ENCODE measurements at regions not wholly inside any gene's neighbourhood (a gene's known extent, or its start where the extent isn't known, plus 50 kb on each side); places are given as distances from the start of the nearest gene placed in this dataset.

GRCh38 chr5:50964746-50965653 lies 298.6 kb downstream of the PARP8 start:
- no peak for FAIRE-seq

DNA sequence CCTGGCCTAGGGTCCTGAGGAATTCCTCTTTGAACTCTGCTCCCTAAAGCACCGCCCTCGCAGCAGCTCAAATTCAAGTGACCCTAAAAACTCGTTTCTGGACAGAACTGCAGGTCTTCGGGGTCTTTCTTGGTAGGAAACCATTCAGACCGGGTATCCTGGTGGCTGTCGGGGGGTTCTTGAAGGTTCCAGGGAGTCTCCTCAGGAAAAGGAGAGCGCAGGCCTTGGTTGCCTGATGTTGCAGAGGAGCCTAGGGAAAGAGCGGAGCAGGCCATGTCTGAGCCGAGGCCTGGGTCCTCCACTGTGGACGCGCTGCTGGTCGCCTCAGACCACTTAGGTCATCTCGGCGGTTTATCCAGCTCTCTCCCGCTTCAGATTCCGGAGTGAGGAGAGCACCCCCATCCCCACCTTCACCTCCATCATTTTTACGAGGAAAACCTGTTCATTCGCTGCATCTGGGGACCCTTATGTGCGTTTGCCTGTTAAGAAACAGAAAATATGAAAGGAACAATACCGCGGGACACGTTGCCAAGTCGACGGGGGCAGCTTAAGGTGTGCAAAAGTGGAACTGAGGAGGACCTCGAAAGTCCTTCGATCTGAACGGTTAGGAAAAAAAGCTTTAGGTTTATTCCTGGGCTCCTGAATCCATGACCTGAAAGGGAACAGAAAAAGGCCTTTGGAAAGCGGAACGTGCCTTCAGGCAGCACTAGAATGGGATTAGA lies 299.4 kb downstream of the PARP8 start:
- no peak for FAIRE-seq

DNA sequence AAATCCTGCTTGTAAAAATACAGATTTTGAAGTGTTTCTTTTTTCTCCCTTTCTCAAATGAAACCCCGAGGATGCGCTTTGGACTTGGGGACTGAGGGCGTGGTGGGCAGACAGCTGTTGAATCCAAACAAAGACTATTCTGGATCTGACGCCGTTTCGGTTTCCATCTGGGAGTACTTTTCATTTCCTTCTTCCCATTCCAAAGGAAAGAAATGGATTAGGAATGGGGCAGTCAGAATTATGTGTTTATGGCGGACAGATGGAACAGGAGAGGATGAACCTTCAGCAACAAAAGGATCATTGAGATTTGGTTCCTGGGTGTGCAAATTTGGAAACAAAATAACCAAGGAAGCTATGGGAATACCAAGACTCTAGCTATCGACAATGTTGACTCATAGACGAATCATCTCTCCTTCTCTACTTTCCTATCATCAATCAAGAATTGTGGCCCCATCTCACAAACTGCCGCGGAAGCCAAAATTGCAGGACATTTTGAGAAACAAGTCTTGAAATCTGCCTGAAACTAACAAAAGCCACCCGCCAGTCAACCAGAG lies 300.6 kb downstream of the PARP8 start:
- FAIRE-seq: no peak

DNA sequence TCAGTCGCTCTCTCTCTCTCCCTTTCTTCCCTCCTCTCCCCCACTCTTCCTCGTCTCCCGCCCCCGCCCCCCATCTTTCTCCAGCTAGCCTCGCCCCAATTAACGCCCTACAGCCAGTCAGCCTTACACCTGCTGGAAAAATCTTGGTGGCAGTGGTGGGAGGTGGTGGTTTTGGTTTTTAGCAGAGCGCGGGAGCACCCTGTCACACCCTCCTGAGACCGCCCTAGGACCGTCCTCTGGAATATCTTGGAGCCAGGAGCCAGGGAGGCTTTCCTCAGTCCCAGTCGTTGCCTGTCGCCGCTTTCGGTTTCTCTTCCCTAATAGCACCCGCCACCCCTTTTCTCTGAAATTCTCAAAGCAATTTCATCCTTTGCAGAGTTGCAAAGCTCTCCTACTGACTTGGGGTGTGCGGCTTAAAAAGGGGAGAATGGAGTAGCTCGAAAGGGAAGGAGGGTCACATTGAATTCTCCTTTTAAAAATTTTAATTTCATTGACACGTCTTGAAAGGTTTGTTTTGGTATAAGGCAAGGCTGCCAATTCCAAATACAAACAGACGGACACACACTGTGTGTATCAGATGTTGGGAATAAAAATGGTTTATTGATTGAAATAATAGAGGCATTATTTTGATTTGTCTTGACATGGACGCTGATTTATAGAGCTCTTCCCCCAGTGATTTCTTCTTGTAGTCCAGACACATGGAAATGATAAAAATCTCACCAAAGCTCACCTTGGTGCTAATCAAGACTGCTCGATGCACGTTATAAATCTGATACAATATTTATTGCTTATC lies 301.3 kb downstream of the PARP8 start:
- no peak for FAIRE-seq

GRCh38 chr5:50968356-50969149 lies 302.1 kb downstream of the PARP8 start:
- no peak for FAIRE-seq

DNA sequence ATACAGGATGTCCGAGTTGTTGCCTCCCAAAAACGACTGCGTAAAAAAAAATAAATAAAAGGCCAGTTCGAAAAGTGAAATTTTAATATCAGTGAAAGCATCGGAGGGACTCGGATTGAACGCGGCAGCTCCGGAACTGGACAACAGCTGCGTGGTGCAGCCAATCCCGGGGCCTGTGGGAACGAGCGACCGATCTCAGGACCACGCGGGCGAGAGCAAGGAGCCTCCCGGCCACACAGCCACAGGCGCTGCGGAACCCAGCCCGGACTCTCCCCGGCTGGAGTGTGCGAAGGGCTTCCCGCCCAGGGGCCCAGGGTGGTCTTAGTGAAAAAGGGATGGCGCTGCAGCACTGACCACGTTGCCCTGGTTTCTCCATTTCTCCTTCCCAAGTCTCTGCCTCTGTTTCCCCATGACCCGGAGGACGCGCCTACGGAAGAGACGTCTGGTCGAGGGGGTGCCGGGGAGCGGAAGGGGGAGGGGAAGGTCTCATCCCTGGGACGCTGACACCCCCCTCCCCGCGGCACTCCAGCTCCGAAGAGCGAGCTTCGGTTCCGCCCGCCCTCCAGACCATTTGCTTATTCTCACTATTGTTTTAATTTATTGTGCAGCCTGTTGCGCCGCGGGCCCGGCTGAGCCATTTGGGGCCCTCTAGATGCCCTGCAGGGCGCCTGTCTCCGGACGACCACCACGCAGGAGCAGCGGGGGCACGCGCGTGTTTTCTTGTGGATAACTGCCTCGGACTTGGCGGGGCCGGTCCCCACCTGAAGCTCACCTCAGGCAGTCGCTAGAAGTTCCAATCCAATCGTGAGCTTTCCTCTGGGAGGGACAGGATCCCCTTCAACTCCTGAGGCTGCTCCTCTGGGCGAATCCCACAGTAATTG lies 303.0 kb downstream of the PARP8 start:
- no peak for FAIRE-seq

DNA sequence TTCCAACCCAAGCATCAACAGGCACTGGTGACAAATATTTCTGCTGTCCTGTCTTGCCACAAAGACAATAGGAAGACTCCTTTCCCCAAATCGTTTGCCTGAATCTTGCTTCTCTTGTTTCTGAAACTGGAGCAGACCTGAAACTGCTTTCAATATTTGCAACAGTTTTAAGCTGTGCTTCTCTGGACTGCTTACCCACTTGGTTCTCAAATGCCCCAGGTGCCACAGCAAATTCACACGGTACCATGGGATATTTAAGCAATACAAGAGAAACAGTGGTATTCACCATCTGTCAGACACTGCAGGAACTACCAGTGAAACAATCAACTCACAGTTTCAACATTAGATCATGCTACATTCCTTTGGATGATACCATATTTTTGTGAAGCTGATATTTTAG lies 309.4 kb downstream of the PARP8 start:
- FAIRE-seq: no peak

- FAIRE-seq: no peak
Measured at GRCh38 chr5:50978924-50979323, 312.5 kb downstream of the PARP8 start.

GRCh38 chr5:50984640-50985039 lies 318.2 kb downstream of the PARP8 start:
- no peak for FAIRE-seq

- FAIRE-seq: no peak
Measured at GRCh38 chr5:50990296-50990924, 324.0 kb downstream of the PARP8 start.

GRCh38 chr5:50995285-50995942 lies 329.0 kb downstream of the PARP8 start:
- FAIRE-seq: no peak

GRCh38 chr5:51001227-51001923 lies 334.9 kb downstream of the PARP8 start:
- FAIRE-seq: no peak

- no peak for FAIRE-seq
Measured at GRCh38 chr5:51002368-51002767, 335.9 kb downstream of the PARP8 start.

GRCh38 chr5:51013036-51013435 lies 346.6 kb downstream of the PARP8 start:
- FAIRE-seq: no peak

DNA sequence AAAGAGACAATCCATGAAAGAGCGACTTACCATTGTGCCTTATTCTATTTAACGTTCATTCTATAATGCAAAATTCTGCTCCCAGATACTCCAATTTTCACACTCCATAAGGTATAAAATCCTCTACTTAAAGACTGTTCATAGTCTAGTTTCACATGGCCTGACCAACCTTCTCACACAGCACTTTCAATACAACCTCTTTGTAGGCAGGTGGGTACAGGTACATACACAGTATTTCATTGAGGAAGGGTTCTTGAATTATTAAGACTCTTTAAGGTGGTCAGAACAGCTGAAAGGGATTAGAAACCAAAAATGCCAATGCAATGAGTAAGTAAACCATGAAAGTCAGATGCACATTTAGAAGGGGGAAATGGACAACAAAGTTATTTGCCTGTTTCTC lies 352.0 kb downstream of the PARP8 start:
- FAIRE-seq: no peak

DNA sequence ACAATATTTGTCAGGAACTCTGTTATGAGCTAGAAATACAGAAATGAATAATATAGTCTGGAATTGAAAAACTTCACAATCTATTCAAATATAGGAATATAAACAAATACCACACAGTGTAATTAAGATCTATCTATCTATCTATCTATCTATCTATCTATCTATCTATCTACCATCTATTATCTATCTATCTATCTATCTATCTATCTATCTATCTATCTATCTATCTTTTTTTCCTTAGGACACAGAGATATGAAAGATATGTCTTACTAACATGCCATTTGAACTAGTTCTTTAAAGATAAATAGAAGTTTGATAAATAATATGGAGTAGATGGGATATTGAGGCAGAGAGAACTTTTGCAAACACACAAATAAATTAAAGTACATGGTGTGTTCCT lies 357.8 kb downstream of the PARP8 start:
- FAIRE-seq: no peak

GRCh38 chr5:51027271-51027670 lies 356.0 kb upstream of the ISL1 start:
- FAIRE-seq: no peak

- FAIRE-seq: no peak
Measured at GRCh38 chr5:51028394-51028793, 354.9 kb upstream of the ISL1 start.

DNA sequence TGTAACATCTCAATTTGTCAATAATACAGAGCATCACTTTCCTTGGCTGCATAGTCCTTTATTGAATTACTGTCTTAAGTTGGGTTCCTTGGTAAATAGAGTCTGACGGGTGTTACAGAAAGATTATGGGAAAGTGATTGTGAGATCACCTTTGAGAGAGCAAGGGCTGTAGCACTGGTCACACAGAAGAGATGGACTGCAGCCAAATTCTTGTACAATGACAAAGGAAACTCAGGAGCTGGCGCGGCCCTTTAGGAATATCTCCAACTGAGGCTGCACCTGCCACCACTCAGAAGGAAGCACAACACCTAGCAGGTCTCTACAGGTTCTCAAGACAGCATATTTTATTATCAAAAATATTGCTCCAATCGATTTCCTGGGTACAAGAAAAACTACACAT lies 350.0 kb upstream of the ISL1 start:
- no peak for FAIRE-seq
